ENCODE measurements at regions not wholly inside any gene's neighbourhood (a gene's known extent, or its start where the extent isn't known, plus 50 kb on each side); places are given as distances from the start of the nearest gene placed in this dataset.

DNA sequence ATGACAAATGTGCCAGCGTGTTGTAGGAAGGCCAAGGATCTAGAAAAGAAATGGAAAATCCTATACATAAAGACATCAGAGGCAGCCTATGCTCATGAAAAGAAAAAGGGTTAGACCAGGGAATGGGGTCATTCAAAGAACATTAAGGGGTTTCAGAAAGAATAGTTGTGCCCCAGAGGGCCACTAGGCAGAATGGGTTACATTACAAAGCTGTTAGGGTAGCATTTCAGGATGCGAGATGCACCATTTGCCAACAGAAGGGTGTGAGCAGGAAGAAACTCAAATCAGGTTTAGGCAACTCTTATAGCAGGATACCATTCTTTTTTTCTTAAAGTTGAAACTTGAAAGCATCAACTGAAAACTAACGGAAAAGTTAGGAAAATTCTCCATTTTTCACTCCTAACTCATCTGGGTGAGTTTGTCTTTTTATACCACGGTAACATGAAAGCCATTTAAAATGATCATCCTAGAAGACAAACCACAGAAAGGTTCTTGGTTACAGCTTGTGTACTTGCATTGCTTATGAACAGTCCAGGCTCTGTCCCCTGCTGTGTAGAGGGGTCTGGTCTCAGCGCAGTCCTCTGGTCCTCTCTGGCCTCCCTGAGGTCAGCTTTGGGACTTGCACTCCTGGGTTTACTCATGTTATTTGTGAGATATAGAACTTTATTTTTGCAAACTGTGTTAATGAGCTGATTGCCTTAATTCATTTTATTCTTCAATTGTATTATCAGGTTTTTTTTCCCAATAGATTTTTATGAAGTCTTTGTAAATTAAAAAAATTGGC, 209.1 kb downstream of the DACT1 start:
- H3K4me3 ChIP-seq (ENCODE audit: severe bottlenecking): no peak overlapping the region
- DNase-seq (ENCODE audit: low spot score): no peak
- H3K27ac ChIP-seq (ENCODE audit: poor library complexity, severe bottlenecking): no peak overlapping the region
- no peak for ATAC-seq (ENCODE audit: low read depth)
- H3K27me3 ChIP-seq (ENCODE audit: insufficient read depth, poor library complexity, severe bottlenecking): no peaks in the 10 kb centered on the region
- no peaks in the 10 kb centered on the region for H3K36me3 ChIP-seq (ENCODE audit: low read depth)
- H3K4me1 ChIP-seq (ENCODE audit: insufficient read depth, poor library complexity, severe bottlenecking): no peaks in the 10 kb centered on the region
- no peaks in the 10 kb centered on the region for H3K9me3 ChIP-seq (ENCODE audit: severe bottlenecking)
- TF ChIP-seq, protein P1, sequence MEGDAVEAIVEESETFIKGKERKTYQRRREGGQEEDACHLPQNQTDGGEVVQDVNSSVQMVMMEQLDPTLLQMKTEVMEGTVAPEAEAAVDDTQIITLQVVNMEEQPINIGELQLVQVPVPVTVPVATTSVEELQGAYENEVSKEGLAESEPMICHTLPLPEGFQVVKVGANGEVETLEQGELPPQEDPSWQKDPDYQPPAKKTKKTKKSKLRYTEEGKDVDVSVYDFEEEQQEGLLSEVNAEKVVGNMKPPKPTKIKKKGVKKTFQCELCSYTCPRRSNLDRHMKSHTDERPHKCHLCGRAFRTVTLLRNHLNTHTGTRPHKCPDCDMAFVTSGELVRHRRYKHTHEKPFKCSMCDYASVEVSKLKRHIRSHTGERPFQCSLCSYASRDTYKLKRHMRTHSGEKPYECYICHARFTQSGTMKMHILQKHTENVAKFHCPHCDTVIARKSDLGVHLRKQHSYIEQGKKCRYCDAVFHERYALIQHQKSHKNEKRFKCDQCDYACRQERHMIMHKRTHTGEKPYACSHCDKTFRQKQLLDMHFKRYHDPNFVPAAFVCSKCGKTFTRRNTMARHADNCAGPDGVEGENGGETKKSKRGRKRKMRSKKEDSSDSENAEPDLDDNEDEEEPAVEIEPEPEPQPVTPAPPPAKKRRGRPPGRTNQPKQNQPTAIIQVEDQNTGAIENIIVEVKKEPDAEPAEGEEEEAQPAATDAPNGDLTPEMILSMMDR (IDR thresholded peaks at IDR 0.05; ENCODE audit: poor library complexity, severe bottlenecking): no peak

DNA sequence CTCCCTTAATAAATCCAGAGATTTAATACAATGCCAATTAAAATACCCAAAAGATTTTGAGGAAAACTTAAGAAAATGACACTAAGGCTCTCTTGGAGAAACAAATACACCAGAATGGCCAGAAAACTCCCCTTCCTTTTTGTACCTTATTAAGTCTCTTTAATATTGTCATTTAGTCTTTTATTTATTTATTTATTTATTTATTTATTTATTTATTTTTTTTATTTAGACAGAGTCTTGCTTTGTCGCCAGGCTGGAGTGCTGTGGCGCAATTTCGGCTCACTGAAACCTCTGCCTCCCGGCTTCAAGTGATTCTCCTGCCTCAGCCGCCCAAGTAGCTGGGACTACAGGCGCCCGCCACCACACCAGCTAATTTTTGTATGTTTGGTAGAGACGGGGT, 210.6 kb downstream of the DACT1 start:
- ATAC-seq (ENCODE audit: low read depth): no peak
- no peaks in the 10 kb centered on the region for H3K36me3 ChIP-seq (ENCODE audit: low read depth)

DNA sequence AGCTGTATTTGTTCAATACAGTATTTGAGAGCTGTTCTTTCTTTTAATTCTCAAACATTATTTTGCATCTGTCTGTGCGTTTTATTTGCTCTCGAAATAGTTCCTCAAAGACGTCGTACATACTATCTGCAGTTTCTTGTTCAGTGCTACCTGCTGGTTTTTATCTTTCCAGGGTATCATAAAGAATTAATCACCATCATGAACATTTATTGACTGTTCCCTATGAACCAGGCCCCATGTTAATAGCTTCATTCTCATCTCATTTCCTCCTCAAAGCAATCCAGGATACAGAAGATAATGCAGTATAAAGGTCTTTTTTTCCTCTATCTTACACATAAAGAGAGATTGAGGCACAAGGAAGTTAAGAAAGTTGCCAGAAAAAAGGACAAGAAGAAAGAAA, 211.8 kb downstream of the DACT1 start:
- Histone ChIP-seq H3K27me3 (ENCODE audit: insufficient read depth, poor library complexity, severe bottlenecking) (no peaks in the 10 kb centered on the region), H3K9me3 (ENCODE audit: severe bottlenecking) (no peaks in the 10 kb centered on the region), H3K27ac (ENCODE audit: poor library complexity, severe bottlenecking) (no peak overlapping the region), H3K4me3 (ENCODE audit: severe bottlenecking) (no peak overlapping the region), H3K36me3 (ENCODE audit: low read depth) (no peaks in the 10 kb centered on the region), H3K4me1 (ENCODE audit: insufficient read depth, poor library complexity, severe bottlenecking) (no peaks in the 10 kb centered on the region)
- TF ChIP-seq, protein P1 (IDR thresholded peaks at IDR 0.05; ENCODE audit: poor library complexity, severe bottlenecking): no peak
- ATAC-seq (ENCODE audit: low read depth) (no peak), DNase-seq (ENCODE audit: low spot score) (no peak)

More for the DNA sequence above, 210.6 kb downstream of the DACT1 start:
- TF ChIP-seq, protein P1 (IDR thresholded peaks at IDR 0.05; ENCODE audit: poor library complexity, severe bottlenecking): no peak
- H3K9me3 ChIP-seq (ENCODE audit: severe bottlenecking): no peaks in the 10 kb centered on the region
- no peak overlapping the region for H3K4me3 ChIP-seq (ENCODE audit: severe bottlenecking)
- H3K27ac ChIP-seq (ENCODE audit: poor library complexity, severe bottlenecking): no peak overlapping the region
- DNase-seq (ENCODE audit: low spot score): no peak
- H3K4me1 ChIP-seq (ENCODE audit: insufficient read depth, poor library complexity, severe bottlenecking): no peaks in the 10 kb centered on the region
- no peaks in the 10 kb centered on the region for H3K27me3 ChIP-seq (ENCODE audit: insufficient read depth, poor library complexity, severe bottlenecking)

DNA sequence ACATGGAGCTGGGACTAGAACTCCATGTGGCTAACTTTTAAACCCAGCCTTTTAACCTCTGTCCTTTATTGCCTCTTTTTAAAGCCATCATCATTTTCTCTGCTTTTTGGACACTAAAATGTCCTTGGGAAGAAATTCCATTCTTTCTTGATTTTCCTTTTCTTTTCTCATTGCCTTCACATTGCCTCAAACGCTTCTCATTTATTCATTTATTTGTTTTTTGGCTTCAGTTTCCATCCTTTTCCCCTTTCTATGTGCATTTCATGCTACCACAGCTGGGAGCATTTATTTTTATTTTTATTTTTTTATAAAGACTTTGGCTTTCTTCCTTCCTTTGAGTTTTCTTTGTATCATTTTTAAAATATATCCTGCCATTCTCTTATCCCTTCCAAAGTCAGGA, 212.2 kb downstream of the DACT1 start:
- H3K4me3 ChIP-seq (ENCODE audit: severe bottlenecking): no peak overlapping the region
- TF ChIP-seq, protein P1 (IDR thresholded peaks at IDR 0.05; ENCODE audit: poor library complexity, severe bottlenecking): no peak
- H3K27me3 ChIP-seq (ENCODE audit: insufficient read depth, poor library complexity, severe bottlenecking): no peaks in the 10 kb centered on the region
- no peaks in the 10 kb centered on the region for H3K36me3 ChIP-seq (ENCODE audit: low read depth)
- no peaks in the 10 kb centered on the region for H3K4me1 ChIP-seq (ENCODE audit: insufficient read depth, poor library complexity, severe bottlenecking)
- no peaks in the 10 kb centered on the region for H3K9me3 ChIP-seq (ENCODE audit: severe bottlenecking)
- no peak for ATAC-seq (ENCODE audit: low read depth)
- H3K27ac ChIP-seq (ENCODE audit: poor library complexity, severe bottlenecking): no peak overlapping the region
- DNase-seq (ENCODE audit: low spot score): no peak

DNA sequence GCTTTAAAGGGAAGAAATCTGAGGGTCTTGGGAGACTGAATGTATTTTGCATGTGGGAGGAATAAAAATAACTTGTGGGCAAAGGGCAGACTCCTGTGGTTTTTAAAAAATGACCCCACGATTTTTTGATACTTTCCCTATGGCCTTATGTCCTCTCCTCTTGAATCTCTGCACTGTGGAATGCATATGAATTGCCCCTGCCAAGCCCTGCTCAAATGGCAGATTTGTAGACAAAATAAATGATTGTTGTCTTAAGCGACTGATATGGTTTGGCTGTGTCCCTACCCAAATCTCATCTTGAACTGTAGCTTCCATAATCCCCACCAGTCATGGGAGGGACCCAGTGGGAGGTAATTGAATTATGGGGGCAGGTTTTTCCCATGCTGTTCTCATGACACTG, 223.8 kb downstream of the DACT1 start:
- no peaks in the 10 kb centered on the region for H3K27me3 ChIP-seq (ENCODE audit: insufficient read depth, poor library complexity, severe bottlenecking)

More for the DNA sequence above, 223.8 kb downstream of the DACT1 start:
- TF ChIP-seq, protein P1 (IDR thresholded peaks at IDR 0.05; ENCODE audit: poor library complexity, severe bottlenecking): no peak
- Histone ChIP-seq H3K4me3 (ENCODE audit: severe bottlenecking) (no peak overlapping the region), H3K9me3 (ENCODE audit: severe bottlenecking) (no peaks in the 10 kb centered on the region), H3K36me3 (ENCODE audit: low read depth) (no peaks in the 10 kb centered on the region), H3K27ac (ENCODE audit: poor library complexity, severe bottlenecking) (no peak overlapping the region), H3K4me1 (ENCODE audit: insufficient read depth, poor library complexity, severe bottlenecking) (peaks cover 6% of the 10 kb centered on the region)
- DNase-seq (ENCODE audit: low spot score) (no peak), ATAC-seq (ENCODE audit: low read depth) (no peak)

Measured in RWPE2 (cell line).